Endothelial cell of umbilical vein (primary cell): ENCODE measurements at regions not wholly inside any gene's neighbourhood (a gene's known extent, or its start where the extent isn't known, plus 50 kb on each side); places are given as distances from the start of the nearest gene placed in this dataset.

Source experiments
- EZH2 ChIP-seq: IDR thresholded peaks from 2 replicates; pipeline ENCODE4 v1.6.1; 2012; ENCODE audit warnings: borderline replicate concordance, low read depth, mild to moderate bottlenecking, moderate library complexity, low read length, inconsistent platforms; ENCODE audit not compliant: severe bottlenecking
- POLR2A ChIP-seq: IDR thresholded peaks from 2 replicates; pipeline ENCODE4 v1.6.1; 2012; ENCODE audit warnings: low read depth, mild to moderate bottlenecking, control low read depth, low read length
- POLR2AphosphoS5 ChIP-seq: IDR thresholded peaks from 2 replicates; pipeline ENCODE4 v1.6.1; 2012; ENCODE audit warnings: low read depth, mild to moderate bottlenecking, control low read depth, low read length, moderate library complexity; ENCODE audit not compliant: insufficient read depth
- TF ChIP-seq, protein P1 (sequence below), 2 donors: IDR thresholded peaks; 1 replicate in 1 of 2; 2 replicates in 1 of 2; pipeline ENCODE4 v1.5.1; 2011; ENCODE audit warnings: low read length in 2 of 2, mild to moderate bottlenecking in 2 of 2, moderate library complexity in 2 of 2, control low read depth in 1 of 2, inconsistent platforms in 1 of 2, low read depth in 1 of 2; ENCODE audit not compliant: insufficient read depth in 1 of 2; ENCODE audit errors: extremely low read depth in 1 of 2

- TF ChIP-seq, protein P1, sequence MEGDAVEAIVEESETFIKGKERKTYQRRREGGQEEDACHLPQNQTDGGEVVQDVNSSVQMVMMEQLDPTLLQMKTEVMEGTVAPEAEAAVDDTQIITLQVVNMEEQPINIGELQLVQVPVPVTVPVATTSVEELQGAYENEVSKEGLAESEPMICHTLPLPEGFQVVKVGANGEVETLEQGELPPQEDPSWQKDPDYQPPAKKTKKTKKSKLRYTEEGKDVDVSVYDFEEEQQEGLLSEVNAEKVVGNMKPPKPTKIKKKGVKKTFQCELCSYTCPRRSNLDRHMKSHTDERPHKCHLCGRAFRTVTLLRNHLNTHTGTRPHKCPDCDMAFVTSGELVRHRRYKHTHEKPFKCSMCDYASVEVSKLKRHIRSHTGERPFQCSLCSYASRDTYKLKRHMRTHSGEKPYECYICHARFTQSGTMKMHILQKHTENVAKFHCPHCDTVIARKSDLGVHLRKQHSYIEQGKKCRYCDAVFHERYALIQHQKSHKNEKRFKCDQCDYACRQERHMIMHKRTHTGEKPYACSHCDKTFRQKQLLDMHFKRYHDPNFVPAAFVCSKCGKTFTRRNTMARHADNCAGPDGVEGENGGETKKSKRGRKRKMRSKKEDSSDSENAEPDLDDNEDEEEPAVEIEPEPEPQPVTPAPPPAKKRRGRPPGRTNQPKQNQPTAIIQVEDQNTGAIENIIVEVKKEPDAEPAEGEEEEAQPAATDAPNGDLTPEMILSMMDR (IDR thresholded peaks at IDR 0.05; ENCODE audit: extremely low read depth in 1 of 2, insufficient read depth in 1 of 2, low read depth in 1 of 2, low read length in 2 of 2) = no peak
- TF ChIP-seq POLR2AphosphoS5 (no peak), POLR2A (no peak), EZH2 (no peak)
These were observed 245.8 kb upstream of the CDH5 start for GRCh38 chr16:66120656-66121055.
